ENCODE measurements at regions not wholly inside any gene's neighbourhood (a gene's known extent, or its start where the extent isn't known, plus 50 kb on each side); places are given as distances from the start of the nearest gene placed in this dataset.

DNA sequence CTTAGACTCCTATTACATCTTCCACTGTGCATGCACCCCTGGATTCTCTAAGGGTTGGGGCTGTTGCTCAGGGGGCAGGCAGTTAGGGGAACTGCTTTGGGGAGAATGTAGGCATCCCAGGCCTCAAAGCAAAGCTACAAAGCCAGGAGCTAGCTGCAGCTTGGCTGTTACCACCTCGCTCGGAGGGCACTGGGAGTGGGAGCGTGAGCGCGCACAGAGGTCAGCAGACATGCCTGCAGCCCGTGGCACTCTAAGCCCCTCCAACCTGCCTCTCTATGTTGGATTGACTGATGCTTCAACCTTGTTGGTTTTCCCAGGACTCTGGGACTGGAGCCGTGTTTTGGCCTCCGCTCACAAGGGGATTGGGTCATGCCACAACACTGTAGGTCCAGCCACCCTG is 69.8 kb downstream of the CPN2 start:
- H3K9me3 ChIP-seq: no peaks in the 10 kb centered on the region
- WGBS: 95% methylated on average over 8 of the region's 8 CpGs
- DNase-seq (ENCODE audit: low spot score): no peak
- H3K27ac ChIP-seq: no peak overlapping the region
- H3K4me3 ChIP-seq: no peak overlapping the region
- H3K4me1 ChIP-seq (replicated peaks): no peaks in the 10 kb centered on the region
- no peaks in the 10 kb centered on the region for H3K27me3 ChIP-seq (replicated peaks; ENCODE audit: insufficient read depth)
- TF ChIP-seq POLR2A (IDR thresholded peaks at IDR 0.05): no peak
- TF ChIP-seq, protein P1, sequence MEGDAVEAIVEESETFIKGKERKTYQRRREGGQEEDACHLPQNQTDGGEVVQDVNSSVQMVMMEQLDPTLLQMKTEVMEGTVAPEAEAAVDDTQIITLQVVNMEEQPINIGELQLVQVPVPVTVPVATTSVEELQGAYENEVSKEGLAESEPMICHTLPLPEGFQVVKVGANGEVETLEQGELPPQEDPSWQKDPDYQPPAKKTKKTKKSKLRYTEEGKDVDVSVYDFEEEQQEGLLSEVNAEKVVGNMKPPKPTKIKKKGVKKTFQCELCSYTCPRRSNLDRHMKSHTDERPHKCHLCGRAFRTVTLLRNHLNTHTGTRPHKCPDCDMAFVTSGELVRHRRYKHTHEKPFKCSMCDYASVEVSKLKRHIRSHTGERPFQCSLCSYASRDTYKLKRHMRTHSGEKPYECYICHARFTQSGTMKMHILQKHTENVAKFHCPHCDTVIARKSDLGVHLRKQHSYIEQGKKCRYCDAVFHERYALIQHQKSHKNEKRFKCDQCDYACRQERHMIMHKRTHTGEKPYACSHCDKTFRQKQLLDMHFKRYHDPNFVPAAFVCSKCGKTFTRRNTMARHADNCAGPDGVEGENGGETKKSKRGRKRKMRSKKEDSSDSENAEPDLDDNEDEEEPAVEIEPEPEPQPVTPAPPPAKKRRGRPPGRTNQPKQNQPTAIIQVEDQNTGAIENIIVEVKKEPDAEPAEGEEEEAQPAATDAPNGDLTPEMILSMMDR (IDR thresholded peaks at IDR 0.05): no peak
- no peak for TF ChIP-seq POLR2AphosphoS5 (IDR thresholded peaks at IDR 0.05)
- H3K36me3 ChIP-seq: no peaks in the 10 kb centered on the region
- intact Hi-C loops (cut with DNase I): no loop called here

DNA sequence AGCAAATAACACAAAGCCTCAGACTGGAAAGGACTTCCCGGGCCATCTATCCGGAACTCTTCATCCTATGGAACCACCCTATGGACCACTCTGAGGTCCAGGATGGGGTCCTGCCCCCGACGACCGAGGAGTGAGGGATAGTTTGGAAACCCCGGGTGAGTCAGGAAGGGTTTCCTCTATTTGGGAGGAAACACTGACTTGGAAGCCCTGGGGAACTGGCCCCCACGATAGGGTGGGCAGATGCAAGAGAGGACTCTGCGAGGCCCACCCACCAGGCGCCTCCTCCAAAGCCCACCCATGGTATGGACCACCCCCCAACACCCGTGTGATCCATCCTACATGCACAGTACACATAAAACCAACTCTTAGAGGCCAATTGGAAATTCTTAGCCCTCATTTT is 69.4 kb downstream of the CPN2 start:
- Histone ChIP-seq H3K4me3 (no peak overlapping the region), H3K27ac (no peak overlapping the region), H3K36me3 (no peaks in the 10 kb centered on the region), H3K4me1 (replicated peaks) (no peaks in the 10 kb centered on the region), H3K9me3 (no peaks in the 10 kb centered on the region), H3K27me3 (replicated peaks; ENCODE audit: insufficient read depth) (no peaks in the 10 kb centered on the region)
- intact Hi-C loops (cut with DNase I): no loop called here
- WGBS: 94% methylated on average over 10 of the region's 10 CpGs
- TF ChIP-seq POLR2AphosphoS5 (IDR thresholded peaks at IDR 0.05): no peak
- no peak for TF ChIP-seq POLR2A (IDR thresholded peaks at IDR 0.05)
- TF ChIP-seq, protein P1 (IDR thresholded peaks at IDR 0.05): no peak
- DNase-seq (ENCODE audit: low spot score): no peak

DNA sequence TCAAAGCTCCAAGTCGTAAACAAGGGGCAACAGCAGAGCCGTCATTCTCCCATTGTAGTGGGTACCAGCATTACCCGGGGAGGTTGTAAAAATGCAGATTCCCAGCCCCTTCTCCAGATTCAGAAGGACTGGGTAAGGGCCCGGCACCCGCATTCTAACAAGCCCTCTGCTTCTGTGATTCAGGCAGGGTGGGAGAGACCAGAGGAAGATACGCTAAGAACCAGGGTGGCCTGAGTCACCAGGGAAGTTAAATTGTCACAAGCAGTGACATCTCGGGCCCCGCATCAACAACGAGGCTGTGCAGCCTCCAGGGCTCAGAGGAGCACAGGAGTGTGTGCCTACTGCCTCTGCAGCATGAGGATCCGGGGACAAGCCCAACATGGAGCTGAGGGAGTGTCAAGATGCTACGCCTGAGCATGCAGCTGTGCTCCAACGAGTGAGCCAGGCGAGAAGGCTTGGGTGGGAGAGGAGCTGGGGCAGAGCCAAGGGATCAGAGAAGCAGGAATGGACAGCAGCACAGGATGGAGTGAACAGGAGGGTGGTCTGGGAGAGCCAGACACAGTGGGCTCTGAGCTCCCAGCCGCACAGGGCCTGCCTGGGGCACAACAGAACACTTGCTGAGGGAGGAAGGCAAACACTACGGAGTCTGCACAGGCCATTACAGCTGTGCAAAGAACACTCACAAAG is 68.5 kb downstream of the CPN2 start:
- Histone ChIP-seq H3K27ac (no peak overlapping the region), H3K4me3 (no peak overlapping the region), H3K9me3 (no peaks in the 10 kb centered on the region), H3K36me3 (no peaks in the 10 kb centered on the region), H3K4me1 (replicated peaks) (no peaks in the 10 kb centered on the region), H3K27me3 (replicated peaks; ENCODE audit: insufficient read depth) (no peaks in the 10 kb centered on the region)
- WGBS: 81% methylated on average over 15 of the region's 15 CpGs
- TF ChIP-seq POLR2A (IDR thresholded peaks at IDR 0.05) (no peak), POLR2AphosphoS5 (IDR thresholded peaks at IDR 0.05) (no peak)
- TF ChIP-seq, protein P1 (IDR thresholded peaks at IDR 0.05): no peak
- intact Hi-C loops (cut with DNase I): no loop called here
- DNase-seq (ENCODE audit: low spot score): no peak

DNA sequence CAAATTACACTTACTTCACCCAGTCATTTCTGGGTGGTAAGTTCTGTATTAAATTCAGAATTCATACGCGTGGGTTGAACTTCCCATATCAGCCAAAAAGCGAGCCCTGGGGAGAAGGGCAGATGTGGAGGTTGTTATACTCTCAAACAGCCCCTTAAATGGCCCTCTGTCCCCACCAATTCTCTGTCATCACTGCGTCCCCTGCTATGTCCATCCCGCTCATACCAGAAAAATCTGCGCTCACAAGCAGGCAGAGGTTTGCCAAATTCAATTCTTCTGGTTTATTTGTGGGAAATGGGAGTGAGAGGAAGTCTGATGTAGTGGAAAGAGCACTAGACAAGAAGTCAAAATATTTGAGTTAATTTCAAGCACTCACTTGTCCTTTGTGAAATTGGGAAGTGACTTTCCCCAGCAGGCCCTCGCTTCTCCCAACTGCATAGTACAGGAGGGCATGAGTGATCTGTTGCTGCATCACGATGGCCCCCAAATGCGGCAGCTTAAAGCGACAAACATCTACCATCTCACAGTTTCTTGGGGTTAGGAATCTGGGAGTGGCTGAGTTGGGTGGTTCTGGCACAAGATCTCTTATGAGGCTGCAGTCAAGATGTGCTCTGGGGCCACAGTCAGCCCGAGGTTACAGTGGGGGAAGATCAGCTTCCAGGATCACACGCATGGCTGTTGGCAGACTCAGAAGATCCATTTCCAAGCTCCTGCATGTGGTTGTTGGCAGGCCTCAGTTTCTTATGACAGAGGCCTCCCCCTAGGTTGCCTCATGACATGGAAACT is 67.7 kb downstream of the CPN2 start:
- Histone ChIP-seq H3K9me3 (no peaks in the 10 kb centered on the region), H3K27me3 (replicated peaks; ENCODE audit: insufficient read depth) (no peaks in the 10 kb centered on the region), H3K4me1 (replicated peaks) (no peaks in the 10 kb centered on the region), H3K36me3 (no peaks in the 10 kb centered on the region), H3K4me3 (no peak overlapping the region), H3K27ac (no peak overlapping the region)
- intact Hi-C loops (cut with DNase I): no loop called here
- 87% methylated on average over 12 of the region's 12 CpGs for WGBS
- DNase-seq (ENCODE audit: low spot score): no peak
- no peak for TF ChIP-seq POLR2AphosphoS5 (IDR thresholded peaks at IDR 0.05)
- TF ChIP-seq POLR2A (IDR thresholded peaks at IDR 0.05): no peak
- TF ChIP-seq, protein P1 (IDR thresholded peaks at IDR 0.05): no peak

DNA sequence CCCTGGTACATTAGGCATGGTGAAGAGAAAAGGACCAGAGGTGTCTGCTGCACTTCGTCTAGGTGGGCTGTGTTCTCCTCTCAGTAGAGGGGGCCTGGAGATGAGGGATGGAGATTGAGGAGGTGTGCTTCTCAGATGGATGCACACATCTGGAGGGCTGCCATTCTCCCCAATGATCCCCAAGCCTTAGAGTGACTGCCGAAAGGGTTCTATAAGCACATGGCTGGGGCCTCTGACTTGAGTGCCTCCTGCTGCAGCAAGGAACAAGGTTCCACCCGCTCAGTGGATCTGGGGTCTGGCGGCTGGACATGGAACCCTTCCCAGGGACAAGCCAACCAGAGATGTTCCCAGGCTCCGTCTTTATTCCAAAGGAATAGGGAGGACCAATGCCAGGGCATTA is 66.8 kb downstream of the CPN2 start:
- H3K36me3 ChIP-seq: no peaks in the 10 kb centered on the region
- TF ChIP-seq POLR2A (IDR thresholded peaks at IDR 0.05): no peak
- no peak for TF ChIP-seq POLR2AphosphoS5 (IDR thresholded peaks at IDR 0.05)
- TF ChIP-seq, protein P1 (IDR thresholded peaks at IDR 0.05): no peak
- H3K27me3 ChIP-seq (replicated peaks; ENCODE audit: insufficient read depth): no peaks in the 10 kb centered on the region
- no peak overlapping the region for H3K4me3 ChIP-seq
- no peak for DNase-seq (ENCODE audit: low spot score)
- H3K9me3 ChIP-seq: no peaks in the 10 kb centered on the region
- H3K4me1 ChIP-seq (replicated peaks): no peaks in the 10 kb centered on the region
- 98% methylated on average over 5 of the region's 5 CpGs for WGBS
- intact Hi-C loops (cut with DNase I): no loop called here
- H3K27ac ChIP-seq: no peak overlapping the region
